Fibroblast of mammary gland (primary cell): ENCODE measurements at regions not wholly inside any gene's neighbourhood (a gene's known extent, or its start where the extent isn't known, plus 50 kb on each side); places are given as distances from the start of the nearest gene placed in this dataset.

Source experiments
- DNase-seq: peaks from one replicate; pipeline ENCODE4 v3.0.0-alpha.2; 2010; ENCODE audit warnings: low read depth
- H3K4me3 ChIP-seq: 2 replicates; pipeline ENCODE4 v1.5.1; 2011; ENCODE audit warnings: low read depth, mild to moderate bottlenecking, low read length, moderate library complexity; ENCODE audit not compliant: control insufficient read depth
- TF ChIP-seq, protein P1 (sequence below): conservative IDR thresholded peaks from 2 replicates; pipeline ENCODE4 v1.5.1; 2011; ENCODE audit warnings: low read depth, low read length, inconsistent platforms; ENCODE audit not compliant: control insufficient read depth, insufficient read depth

DNA sequence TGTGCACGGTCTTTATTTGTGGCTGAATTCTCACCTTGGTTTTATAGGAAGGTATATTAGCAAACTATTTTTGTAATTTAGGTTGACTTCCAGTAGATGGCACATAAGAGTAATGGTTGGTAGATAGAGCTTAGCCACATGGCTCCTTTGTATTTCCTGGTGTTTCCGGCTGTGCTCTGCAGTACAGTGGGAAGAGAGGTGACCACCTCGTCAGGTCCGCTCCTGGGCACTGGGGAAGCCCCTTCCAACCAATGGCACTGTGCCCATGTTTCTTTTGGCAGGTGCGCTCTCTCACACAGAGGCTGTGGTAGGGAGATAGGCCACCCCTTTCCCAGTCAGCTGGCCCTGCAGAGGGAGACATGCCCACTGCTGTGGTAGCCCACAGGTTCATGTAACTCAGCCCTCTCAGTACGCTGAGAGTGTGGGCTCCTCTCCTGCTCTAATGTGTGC lies 74.3 kb upstream of the ATP12A start:
- H3K4me3 ChIP-seq = no peak overlapping the region
- TF ChIP-seq, protein P1, sequence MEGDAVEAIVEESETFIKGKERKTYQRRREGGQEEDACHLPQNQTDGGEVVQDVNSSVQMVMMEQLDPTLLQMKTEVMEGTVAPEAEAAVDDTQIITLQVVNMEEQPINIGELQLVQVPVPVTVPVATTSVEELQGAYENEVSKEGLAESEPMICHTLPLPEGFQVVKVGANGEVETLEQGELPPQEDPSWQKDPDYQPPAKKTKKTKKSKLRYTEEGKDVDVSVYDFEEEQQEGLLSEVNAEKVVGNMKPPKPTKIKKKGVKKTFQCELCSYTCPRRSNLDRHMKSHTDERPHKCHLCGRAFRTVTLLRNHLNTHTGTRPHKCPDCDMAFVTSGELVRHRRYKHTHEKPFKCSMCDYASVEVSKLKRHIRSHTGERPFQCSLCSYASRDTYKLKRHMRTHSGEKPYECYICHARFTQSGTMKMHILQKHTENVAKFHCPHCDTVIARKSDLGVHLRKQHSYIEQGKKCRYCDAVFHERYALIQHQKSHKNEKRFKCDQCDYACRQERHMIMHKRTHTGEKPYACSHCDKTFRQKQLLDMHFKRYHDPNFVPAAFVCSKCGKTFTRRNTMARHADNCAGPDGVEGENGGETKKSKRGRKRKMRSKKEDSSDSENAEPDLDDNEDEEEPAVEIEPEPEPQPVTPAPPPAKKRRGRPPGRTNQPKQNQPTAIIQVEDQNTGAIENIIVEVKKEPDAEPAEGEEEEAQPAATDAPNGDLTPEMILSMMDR = peak; percentile 46
- DNase-seq = peak; percentile 51

DNA sequence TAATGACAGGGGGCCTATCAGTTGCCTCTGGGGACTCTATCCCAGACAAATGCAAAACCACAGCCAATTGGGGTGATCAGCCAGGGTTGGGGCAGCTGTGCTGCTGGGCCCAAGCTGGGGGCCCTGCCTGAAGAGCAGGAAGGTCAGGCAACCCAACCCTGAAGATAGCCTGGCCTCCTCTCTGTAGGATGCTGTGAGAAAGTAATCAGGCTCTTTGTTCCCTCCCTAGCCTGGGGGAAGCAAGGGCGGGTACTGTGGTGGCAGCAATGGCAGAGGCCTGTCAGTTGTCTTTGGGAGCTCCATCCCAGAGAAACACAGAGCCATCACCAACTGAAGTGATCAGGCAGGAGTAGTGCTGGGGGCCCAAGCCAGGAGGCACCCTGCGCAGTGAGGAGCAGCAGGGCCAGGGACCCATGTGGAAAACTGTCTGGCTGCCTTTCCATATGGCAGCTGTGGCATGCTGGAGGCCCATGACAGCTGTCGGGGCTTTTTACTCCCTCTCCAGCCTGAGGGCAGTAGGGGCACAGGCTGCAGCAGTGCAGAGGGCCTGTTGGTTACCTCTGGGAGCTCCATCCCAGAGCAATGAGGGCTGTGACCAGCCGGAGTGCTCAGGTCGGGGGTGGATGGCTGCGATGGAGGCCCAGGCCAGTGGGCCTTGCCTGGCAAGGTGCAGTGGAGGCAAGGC lies 73.6 kb upstream of the ATP12A start:
- TF ChIP-seq, protein P1 = no peak
- no peak for DNase-seq
- H3K4me3 ChIP-seq = no peak overlapping the region

DNA sequence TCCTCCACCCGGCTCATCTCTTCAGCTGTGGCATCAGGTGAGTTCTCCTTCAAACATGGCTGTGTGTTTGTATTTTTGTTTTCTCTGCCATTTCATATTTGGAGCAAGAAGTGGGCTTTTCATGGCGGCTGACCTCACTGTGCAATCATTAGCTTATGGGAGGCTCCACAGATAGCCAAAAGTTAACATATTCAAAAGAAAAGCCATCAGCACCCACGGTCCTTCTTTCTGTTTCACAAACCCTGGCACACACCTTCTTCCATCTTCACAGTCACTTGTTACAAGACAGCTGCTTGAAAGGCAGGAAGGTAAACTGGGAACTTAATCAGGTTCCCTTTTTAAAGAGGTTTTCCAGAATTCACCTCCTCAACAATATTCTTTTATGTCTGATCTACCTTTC lies 69.3 kb upstream of the ATP12A start:
- no peak for DNase-seq
- no peak overlapping the region for H3K4me3 ChIP-seq
- TF ChIP-seq, protein P1 = no peak

DNA sequence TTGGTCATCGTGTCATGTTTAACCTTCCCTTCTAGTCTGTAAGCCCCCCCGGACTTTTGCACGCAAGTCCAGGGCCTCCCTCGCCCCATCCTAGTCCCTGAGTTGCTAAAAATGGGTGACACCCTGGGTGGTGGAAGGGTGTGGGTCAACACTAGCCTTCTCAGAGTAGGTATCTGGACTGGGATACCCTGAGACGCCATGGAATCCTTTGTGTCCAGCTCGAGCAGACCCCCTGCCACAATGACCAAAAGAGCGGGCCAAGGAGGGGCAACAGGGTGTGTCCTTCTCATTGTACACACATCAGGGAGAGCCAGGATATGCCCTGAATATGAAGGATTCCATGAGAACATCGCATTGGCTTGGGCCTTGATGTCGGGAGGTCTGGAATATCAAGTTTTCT lies 67.5 kb upstream of the ATP12A start:
- H3K4me3 ChIP-seq = no peak overlapping the region
- TF ChIP-seq, protein P1 = no peak
- no peak for DNase-seq

DNA sequence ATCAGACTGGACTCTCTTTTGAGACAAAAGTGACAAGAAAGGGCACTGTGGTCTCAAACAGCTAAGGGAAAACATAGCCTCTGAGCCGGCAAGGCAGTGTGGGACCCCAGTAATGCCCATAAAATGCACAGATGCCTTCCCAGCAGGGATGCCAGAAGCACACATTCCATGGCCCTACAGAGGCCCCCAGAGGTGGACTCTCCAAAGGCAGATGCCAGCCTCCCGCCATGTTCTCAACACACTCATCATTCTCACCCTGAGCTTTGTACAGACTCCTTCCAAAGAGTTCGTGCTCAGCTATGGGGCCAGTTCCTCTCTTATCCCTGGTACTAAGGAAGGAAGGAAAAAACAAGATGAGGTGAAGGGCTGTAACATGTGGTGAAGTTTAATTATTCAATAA lies 67.1 kb upstream of the ATP12A start:
- TF ChIP-seq, protein P1 = no peak
- DNase-seq = no peak
- H3K4me3 ChIP-seq = no peak overlapping the region

DNA sequence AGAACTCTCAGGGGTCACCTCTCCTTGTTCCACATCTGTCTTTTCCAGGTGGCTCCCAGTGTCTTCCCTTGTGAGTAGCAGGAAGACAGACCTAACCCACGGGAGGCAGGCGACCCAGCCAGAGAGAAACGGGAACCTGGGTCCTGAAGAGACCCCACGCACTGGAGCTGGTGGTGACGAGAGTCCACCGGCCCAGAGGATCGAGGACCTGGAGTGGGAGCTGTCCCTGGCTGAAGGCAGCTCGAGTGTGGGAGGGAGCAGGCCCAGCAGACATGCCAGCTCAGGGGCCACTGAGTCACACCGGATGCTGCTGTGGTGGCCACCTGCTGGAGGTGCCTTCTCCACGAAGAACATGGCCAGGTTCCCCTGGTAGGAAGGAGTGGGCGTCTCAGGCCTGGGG lies 66.5 kb upstream of the ATP12A start:
- DNase-seq = no peak
- TF ChIP-seq, protein P1 = no peak
- H3K4me3 ChIP-seq = no peak overlapping the region
